Endodermal cell (in vitro differentiated cells): ENCODE measurements at regions not wholly inside any gene's neighbourhood (a gene's known extent, or its start where the extent isn't known, plus 50 kb on each side); places are given as distances from the start of the nearest gene placed in this dataset.

Source experiments
- DNase-seq: peaks from one replicate; pipeline ENCODE4 v3.0.0-alpha.2; 2017
- H3K27ac ChIP-seq: 2 replicates; pipeline ENCODE4 v1.5.1; 2013; ENCODE audit warnings: mild to moderate bottlenecking, low read depth, low read length, moderate library complexity
- H3K27me3 ChIP-seq: 2 replicates; pipeline ENCODE4 v1.6.1; 2013; ENCODE audit warnings: mild to moderate bottlenecking, low read length, moderate library complexity; ENCODE audit not compliant: insufficient read depth, control insufficient read depth, poor library complexity, severe bottlenecking
- H3K36me3 ChIP-seq: 2 replicates; pipeline ENCODE4 v1.7.0; 2013; ENCODE audit warnings: mild to moderate bottlenecking, low read length, moderate library complexity; ENCODE audit not compliant: control insufficient read depth, insufficient read depth
- H3K4me1 ChIP-seq: one replicate; pipeline ENCODE4 v1.7.0; 2013; ENCODE audit warnings: low read length; ENCODE audit not compliant: control insufficient read depth, insufficient read depth
- H3K4me3 ChIP-seq: 2 replicates; pipeline ENCODE4 v1.5.1; 2013; ENCODE audit warnings: mild to moderate bottlenecking, low read length, moderate library complexity
- H3K9ac ChIP-seq: 2 replicates; pipeline ENCODE4 v1.6.1; 2013; ENCODE audit warnings: mild to moderate bottlenecking, low read length, moderate library complexity; ENCODE audit not compliant: poor library complexity, severe bottlenecking; ENCODE audit errors: extremely low read depth
- H3K9me3 ChIP-seq: 2 replicates; pipeline ENCODE4 v1.6.1; 2013; ENCODE audit warnings: mild to moderate bottlenecking, low read length, moderate library complexity; ENCODE audit not compliant: control insufficient read depth
- H3K27ac Mint-ChIP-seq: 2 replicates; pipeline ENCODE4 v1.8.0; 2020; ENCODE audit warnings: mixed read lengths
- H3K27me3 Mint-ChIP-seq: 2 replicates; pipeline ENCODE4 v1.8.0; 2021; ENCODE audit warnings: mild to moderate bottlenecking, mixed read lengths; ENCODE audit not compliant: insufficient read depth
- H3K36me3 Mint-ChIP-seq: 2 replicates; pipeline ENCODE4 v1.8.0; 2020; ENCODE audit warnings: low read depth, mixed read lengths
- H3K4me1 Mint-ChIP-seq: 2 replicates; pipeline ENCODE4 v1.8.0; 2020; ENCODE audit warnings: mixed read lengths
- H3K4me3 Mint-ChIP-seq: 2 replicates; pipeline ENCODE4 v1.8.0; 2020; ENCODE audit warnings: mild to moderate bottlenecking, moderate library complexity, mixed read lengths
- H3K9me3 Mint-ChIP-seq: 2 replicates; pipeline ENCODE4 v1.8.0; 2020; ENCODE audit warnings: mild to moderate bottlenecking, mixed read lengths
- CTCF ChIP-seq: fragments of 200-600 bp; sonication (generic); conservative IDR thresholded peaks from 2 replicates; pipeline ENCODE4 v1.5.0; 2021; ENCODE audit warnings: antibody characterized with exemption, mild to moderate bottlenecking
- WGBS, 2 experiments: methylation state at CpG; one replicate each; pipeline versions ENCODE4 v1.1.5 to v1.1.7; 2013; ENCODE audit warnings: missing lambda C conversion rate in 2 of 2, mixed read lengths in 1 of 2; ENCODE audit not compliant: insufficient coverage in 1 of 2, insufficient read length in 1 of 2; 5-methylcytosine and 5-hydroxymethylcytosine counted together

DNA sequence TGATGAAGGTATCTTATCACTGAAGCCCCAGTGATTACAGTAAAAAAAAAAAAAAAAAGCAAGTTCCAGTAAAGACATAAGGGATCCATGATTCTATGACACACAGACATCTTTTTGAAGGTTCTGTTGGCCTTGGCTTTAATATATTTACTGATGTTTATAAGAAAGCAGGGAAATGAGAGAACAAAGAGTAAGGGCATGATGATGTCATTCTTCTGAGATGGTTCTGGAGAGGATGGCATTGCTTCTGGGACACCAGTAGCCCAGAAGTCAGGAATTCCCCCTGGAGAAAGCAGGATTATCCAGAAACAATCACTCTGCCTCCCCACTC, 233.6 kb downstream of the FAM76B start:
- Histone ChIP-seq H3K4me1 (peaks cover 6% of the 10 kb centered on the region), H3K9me3 (peaks cover 3% of the 10 kb centered on the region), H3K9ac (no peak overlapping the region), H3K27me3 (no peaks in the 10 kb centered on the region), H3K27ac (peak overlapping the region; percentile 42), H3K36me3 (no peaks in the 10 kb centered on the region), H3K4me3 (no peak overlapping the region)
- H3K9me3 Mint-ChIP-seq, result peaks cover 1% of the 10 kb centered on the region
- no peak overlapping the region for H3K27ac Mint-ChIP-seq
- H3K36me3 Mint-ChIP-seq, result no peaks in the 10 kb centered on the region
- H3K4me3 Mint-ChIP-seq, result no peak overlapping the region
- H3K27me3 Mint-ChIP-seq, result no peaks in the 10 kb centered on the region
- peaks cover 15% of the 10 kb centered on the region for H3K4me1 Mint-ChIP-seq
- no peak for DNase-seq
- TF ChIP-seq CTCF, result no peak

- Histone ChIP-seq H3K4me1 (peaks cover 6% of the 10 kb centered on the region), H3K4me3 (no peak overlapping the region), H3K9ac (no peak overlapping the region), H3K27ac (no peak overlapping the region), H3K27me3 (no peaks in the 10 kb centered on the region), H3K36me3 (no peaks in the 10 kb centered on the region), H3K9me3 (peaks cover 8% of the 10 kb centered on the region)
- no peak overlapping the region for H3K27ac Mint-ChIP-seq
- peaks cover 15% of the 10 kb centered on the region for H3K4me1 Mint-ChIP-seq
- H3K27me3 Mint-ChIP-seq, result no peaks in the 10 kb centered on the region
- 96 to 98% methylated on average over 3 of the region's 4 CpGs for WGBS, 2 experiments
- H3K4me3 Mint-ChIP-seq, result no peak overlapping the region
- H3K9me3 Mint-ChIP-seq, result peaks cover 5% of the 10 kb centered on the region
- no peak for DNase-seq
- no peaks in the 10 kb centered on the region for H3K36me3 Mint-ChIP-seq
- TF ChIP-seq CTCF, result no peak
Observed at GRCh38 chr11:95554911-95555310, 234.7 kb downstream of the FAM76B start.

DNA sequence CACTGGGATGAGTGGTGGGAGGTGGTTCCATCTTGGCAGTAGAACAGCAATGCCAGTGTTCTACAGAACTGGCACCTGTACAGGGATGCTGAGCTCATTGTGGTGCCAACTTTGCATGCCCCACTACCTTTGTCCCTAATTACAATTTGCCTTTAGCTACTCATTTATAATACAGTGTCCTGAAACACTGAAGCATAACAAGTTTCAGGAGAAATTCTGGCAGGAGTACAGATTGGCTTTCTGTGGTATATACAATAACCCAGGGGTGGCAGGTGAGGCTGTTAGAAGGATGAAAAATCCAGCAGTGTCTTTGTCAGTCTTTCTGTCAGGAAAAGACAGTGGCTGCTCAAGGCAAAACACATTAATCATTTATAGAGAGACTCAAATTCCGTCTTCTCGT, 240.3 kb downstream of the FAM76B start:
- no peak for DNase-seq
- 85 to 96% methylated on average over 2 of the region's 2 CpGs for WGBS, 2 experiments
- Histone ChIP-seq H3K27ac (no peak overlapping the region), H3K4me3 (no peak overlapping the region), H3K36me3 (no peaks in the 10 kb centered on the region), H3K27me3 (no peaks in the 10 kb centered on the region), H3K9ac (no peak overlapping the region), H3K9me3 (peaks cover 8% of the 10 kb centered on the region), H3K4me1 (no peaks in the 10 kb centered on the region)
- peaks cover 5% of the 10 kb centered on the region for H3K9me3 Mint-ChIP-seq
- no peaks in the 10 kb centered on the region for H3K36me3 Mint-ChIP-seq
- H3K27ac Mint-ChIP-seq, result no peak overlapping the region
- H3K4me1 Mint-ChIP-seq, result peaks cover 2% of the 10 kb centered on the region
- TF ChIP-seq CTCF, result no peak
- H3K4me3 Mint-ChIP-seq, result no peak overlapping the region
- no peaks in the 10 kb centered on the region for H3K27me3 Mint-ChIP-seq
